OCI-LY7 (cell line): ENCODE measurements at regions not wholly inside any gene's neighbourhood (a gene's known extent, or its start where the extent isn't known, plus 50 kb on each side); places are given as distances from the start of the nearest gene placed in this dataset.

ENCODE experiments used
- EZH2phosphoT487 ChIP-seq: fragments of 200-600 bp; sonication (generic); IDR thresholded peaks from 2 replicates; pipeline ENCODE4 v1.6.1; 2018; ENCODE audit warnings: low read depth, borderline replicate concordance, mild to moderate bottlenecking, mixed run types, antibody characterized with exemption, low read length, moderate library complexity, mixed read lengths
- TF ChIP-seq, protein P1 (sequence below): fragments of 200-600 bp; sonication (generic); conservative IDR thresholded peaks from 2 replicates; pipeline ENCODE4 v1.5.1; 2014; ENCODE audit warnings: mild to moderate bottlenecking, antibody characterized with exemption, low read length, moderate library complexity, mixed read lengths

GRCh38 chr3:152760024-152760563 is 74.8 kb upstream of the P2RY1 start:
- TF ChIP-seq, protein P1, sequence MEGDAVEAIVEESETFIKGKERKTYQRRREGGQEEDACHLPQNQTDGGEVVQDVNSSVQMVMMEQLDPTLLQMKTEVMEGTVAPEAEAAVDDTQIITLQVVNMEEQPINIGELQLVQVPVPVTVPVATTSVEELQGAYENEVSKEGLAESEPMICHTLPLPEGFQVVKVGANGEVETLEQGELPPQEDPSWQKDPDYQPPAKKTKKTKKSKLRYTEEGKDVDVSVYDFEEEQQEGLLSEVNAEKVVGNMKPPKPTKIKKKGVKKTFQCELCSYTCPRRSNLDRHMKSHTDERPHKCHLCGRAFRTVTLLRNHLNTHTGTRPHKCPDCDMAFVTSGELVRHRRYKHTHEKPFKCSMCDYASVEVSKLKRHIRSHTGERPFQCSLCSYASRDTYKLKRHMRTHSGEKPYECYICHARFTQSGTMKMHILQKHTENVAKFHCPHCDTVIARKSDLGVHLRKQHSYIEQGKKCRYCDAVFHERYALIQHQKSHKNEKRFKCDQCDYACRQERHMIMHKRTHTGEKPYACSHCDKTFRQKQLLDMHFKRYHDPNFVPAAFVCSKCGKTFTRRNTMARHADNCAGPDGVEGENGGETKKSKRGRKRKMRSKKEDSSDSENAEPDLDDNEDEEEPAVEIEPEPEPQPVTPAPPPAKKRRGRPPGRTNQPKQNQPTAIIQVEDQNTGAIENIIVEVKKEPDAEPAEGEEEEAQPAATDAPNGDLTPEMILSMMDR, result no peak
- no peak for TF ChIP-seq EZH2phosphoT487
